GM18517 (cell line): ENCODE measurements at regions not wholly inside any gene's neighbourhood (a gene's known extent, or its start where the extent isn't known, plus 50 kb on each side); places are given as distances from the start of the nearest gene placed in this dataset.
"Not testable (repeated sequence)": the region's sequence is repeated elsewhere in the genome, so short reads cannot be mapped to it uniquely, and the experiment has no call there.

Experiments
- ATAC-seq: cut with Tn5 transposase; IDR thresholded peaks from one replicate; pipeline ENCODE4 v1.9.1; 2021; ENCODE audit warnings: mild to moderate bottlenecking, moderate library complexity; ENCODE audit not compliant: unreplicated experiment

DNA sequence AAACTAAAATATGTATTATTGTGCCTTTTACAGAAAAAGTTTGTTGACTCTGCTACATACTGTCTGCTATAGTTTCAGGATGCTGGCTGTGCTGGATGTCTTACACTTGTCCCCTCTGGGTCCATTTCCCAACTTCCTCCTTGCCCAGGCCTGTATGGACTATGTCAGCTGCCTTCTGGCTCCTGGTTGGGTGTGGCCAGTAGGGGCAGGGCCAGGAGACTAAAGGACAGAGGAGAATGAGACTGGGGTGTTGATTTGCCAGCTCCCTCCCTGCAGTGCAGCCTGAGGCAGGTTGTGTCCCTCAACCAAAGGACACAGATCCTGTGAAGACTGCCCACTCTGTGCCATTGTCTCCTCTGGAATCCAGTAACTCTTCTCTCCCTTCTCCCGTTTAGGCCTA, 90.6 kb upstream of the UBE2E2 start:
- no peak for ATAC-seq

GRCh38 chr3:23113455-23114171, 89.5 kb upstream of the UBE2E2 start:
- ATAC-seq: no peak

GRCh38 chr3:23114432-23114831, 88.7 kb upstream of the UBE2E2 start:
- ATAC-seq: no peak

DNA sequence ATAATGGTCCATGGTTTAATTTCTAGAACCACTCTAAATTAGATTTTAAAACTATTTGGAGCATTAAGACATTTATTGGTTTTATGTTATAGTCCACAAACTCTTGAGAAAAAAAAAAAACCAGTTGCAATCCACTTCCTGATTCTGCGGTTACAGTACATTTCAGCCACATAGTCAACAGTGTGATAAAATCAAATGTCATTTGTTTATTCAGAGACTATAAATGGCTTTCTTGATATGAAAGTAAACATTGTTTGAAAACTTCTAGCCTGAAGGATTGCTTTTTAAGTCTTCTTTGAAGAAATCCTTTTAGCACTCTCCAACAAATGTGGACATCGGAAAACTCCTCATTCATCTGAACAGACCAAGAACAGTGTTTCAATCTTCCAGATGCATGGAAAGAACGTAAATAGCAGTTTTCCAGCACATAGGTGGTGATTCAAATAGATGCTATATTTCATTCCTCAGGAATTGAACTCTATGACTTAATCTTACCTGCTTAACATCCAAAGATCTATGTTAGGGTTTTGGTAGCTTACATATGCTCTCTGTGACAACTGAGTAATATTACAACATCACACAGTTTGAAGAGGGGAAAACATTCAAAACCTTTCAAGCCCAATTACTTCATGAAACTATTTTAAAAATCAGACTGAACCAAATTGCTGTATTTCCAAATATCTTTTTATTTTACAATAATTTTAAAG, 87.8 kb upstream of the UBE2E2 start:
- ATAC-seq: no peak

GRCh38 chr3:23116081-23116837, 86.9 kb upstream of the UBE2E2 start:
- no peak for ATAC-seq

DNA sequence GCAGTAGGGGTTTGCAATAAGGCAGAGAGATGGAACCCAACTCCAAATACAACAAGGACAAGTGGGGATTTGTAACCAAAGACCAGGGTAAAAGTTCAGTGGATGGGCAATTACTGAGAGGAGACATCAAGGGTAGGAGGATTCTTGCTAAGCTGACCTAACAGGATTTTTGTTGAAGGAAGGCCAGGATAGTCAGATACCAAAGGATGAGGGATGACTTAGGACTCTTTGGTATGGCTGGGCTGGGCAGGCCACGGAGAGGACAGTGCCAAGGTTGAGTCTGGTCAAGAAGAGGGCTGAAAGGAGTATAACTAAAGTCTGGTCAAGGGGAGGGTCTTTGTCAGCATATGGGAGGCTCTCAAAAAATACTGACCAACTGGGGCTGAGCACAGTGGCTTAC, 85.3 kb upstream of the UBE2E2 start:
- ATAC-seq: no peak

GRCh38 chr3:23127196-23127595, 75.9 kb upstream of the UBE2E2 start:
- ATAC-seq: no peak

DNA sequence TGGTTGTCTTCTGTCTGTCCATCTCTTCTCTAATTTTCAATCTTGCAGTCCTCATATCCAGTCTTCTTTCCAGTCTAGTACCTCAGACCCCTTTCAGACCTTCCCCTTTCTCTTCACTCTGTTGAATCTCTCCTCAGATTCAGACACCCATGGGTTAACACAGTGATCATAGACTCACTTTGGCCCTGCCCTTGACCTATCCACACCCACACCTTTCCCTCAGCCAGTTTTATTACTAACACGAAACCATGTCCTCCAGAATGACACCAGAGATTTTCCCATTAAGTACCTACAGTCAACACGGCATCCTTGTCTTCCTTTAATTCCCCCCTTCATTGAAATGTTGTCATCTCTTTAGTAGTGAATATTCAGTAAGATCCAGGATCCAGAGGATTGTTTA, 74.5 kb upstream of the UBE2E2 start:
- ATAC-seq: no peak

DNA sequence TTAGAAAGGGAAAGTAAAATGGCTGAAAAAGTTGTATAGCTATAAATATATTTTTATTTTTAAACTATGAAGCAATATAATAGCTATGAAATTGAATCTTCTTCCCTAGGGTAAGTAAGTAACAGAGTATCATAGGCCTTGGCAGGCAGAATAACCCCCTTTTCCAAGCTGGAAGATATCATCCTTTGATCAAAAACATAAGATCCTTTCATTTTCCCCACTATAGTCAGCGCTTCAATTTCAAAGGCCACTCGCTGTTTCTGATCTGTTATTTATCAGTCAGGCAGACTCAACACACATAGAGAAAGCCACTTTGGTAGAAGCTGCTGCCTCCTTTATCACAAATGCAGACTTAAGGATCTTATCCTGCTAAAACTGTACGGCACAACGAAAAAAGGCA, 74.0 kb upstream of the UBE2E2 start:
- ATAC-seq: no peak

DNA sequence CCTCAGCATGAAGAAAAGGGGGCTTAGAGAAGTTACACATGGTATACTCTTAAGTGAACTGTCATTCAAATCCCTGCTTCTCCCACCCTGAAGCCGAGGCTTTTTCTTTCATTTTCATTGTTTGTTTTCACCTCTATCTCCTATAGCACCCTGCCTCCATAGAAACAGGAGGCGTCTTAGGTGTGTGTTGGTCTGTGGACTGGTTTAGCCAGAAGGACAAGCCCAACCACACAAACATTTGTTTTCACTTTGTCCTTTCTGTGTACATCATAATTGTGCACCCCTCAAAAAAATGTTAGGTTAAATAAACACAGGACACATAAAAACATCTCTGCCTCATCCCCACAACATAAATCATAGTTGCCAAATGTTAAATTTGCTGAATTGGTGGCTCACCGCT, 73.3 kb upstream of the UBE2E2 start:
- ATAC-seq: no peak

- no peak for ATAC-seq
Observed at GRCh38 chr3:23130406-23130805, 72.7 kb upstream of the UBE2E2 start.

DNA sequence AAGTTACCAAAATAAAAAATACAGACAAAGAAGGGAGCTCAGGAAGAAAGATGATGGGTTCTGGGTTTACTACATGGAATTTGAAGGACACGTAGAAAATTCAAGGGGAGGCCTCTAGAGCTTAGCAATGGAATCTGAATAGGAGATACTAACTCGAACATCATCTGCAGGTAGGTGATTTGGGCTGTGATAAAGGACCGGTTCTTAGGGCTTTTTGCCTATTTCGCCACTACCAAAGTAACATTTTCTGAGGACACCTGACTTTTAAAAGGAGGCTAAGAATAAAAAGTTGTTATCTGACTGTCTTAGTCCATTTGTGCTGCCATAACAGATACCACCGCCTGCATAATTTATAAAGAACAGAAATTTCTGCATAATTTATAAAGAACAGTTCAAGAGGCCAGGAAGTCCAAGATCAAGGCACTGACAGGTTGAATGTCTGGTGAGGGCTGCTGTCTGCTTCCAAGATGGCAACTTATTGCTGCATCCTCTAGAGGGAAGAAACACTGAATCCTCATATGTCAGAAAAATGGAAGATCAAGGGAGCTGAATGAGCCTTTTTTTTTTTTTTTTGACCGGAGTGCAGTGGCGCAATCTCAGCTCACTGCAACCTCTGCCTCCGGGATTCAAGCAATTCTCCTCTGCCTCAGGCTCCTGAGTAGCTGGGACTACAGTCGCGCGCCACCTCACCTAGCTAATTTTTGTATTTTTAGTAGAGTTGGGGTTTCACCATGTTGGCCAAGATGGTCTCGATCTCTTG, 67.9 kb upstream of the UBE2E2 start:
- ATAC-seq: no peak

DNA sequence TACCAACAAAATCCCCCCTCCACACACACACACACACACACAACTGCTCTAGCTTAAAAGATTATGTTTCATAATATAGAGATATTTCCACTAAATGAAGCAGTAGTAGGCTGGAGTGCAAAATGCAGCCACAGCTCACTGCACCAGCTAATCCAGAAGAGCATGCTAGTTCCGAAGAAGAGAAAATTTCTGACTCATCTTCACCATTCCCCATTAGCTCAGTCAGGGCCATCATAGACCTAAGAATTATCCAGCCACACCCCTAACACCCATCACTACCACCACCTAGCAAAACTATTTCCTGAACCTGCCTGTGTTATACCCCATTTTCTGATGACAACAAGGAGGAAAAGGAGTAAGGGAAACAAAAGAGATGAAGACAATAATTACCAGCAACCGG, 67.1 kb upstream of the UBE2E2 start:
- no peak for ATAC-seq

- not testable (repeated sequence) for ATAC-seq
Observed at GRCh38 chr3:23144051-23144450, 59.1 kb upstream of the UBE2E2 start.

DNA sequence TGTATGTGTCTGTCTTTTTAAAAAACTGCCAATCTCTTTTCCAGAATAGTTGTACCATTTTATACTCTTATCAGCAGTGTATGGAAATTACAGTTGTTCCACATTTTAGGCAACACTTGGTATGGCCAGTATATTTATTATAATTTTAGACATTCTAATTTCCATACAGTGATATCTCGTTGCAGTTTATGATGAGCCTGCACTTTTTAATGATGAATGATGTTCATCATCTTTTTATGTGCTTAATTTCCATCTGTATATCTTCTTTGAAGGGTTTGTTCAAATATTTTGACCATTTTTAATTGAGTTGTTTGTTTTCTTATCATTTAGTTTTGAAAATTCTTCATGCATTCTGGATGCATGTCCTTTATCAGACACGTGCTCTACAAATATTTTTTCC, 57.0 kb upstream of the UBE2E2 start:
- no peak for ATAC-seq

- no peak for ATAC-seq
Observed at GRCh38 chr3:23152989-23153388, 50.1 kb upstream of the UBE2E2 start.
